ENCODE measurements at regions not wholly inside any gene's neighbourhood (a gene's known extent, or its start where the extent isn't known, plus 50 kb on each side); places are given as distances from the start of the nearest gene placed in this dataset.

DNA sequence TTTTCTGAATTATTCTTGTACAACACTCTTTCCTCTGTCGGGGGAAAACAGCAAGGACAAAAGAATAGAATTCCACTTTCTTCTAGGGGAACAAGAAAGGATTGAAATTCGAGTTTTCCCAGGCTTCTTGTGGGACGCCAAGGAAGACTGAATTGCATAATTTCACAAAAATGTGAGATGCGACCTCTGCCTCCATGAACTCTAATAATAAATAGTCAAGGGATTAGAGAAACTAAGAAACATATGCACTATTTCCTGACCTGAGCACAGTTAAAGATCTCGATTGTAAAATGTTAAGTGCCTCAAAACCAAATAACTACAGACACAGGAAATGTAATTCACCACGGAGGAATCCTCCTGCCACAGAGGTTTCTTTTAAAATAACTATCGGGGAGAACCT is 117.3 kb upstream of the MARK1 start:
- no peak for DNase-seq (ENCODE audit: low read depth)
- TF ChIP-seq CTCF (conservative IDR thresholded peaks at IDR 0.05; ENCODE audit: low read length), result no peak
- no peak overlapping the region for H3K4me3 ChIP-seq (ENCODE audit: low read length)

GRCh38 chr1:220409771-220410595 is 118.0 kb upstream of the MARK1 start:
- no peak for DNase-seq (ENCODE audit: low read depth)
- no peak for TF ChIP-seq CTCF (conservative IDR thresholded peaks at IDR 0.05; ENCODE audit: low read length)

GRCh38 chr1:220407191-220407590 is 120.7 kb upstream of the MARK1 start:
- no peak for TF ChIP-seq CTCF (conservative IDR thresholded peaks at IDR 0.05; ENCODE audit: low read length)

More at GRCh38 chr1:220409771-220410595, 118.0 kb upstream of the MARK1 start:
- no peak overlapping the region for H3K4me3 ChIP-seq (ENCODE audit: low read length)

GRCh38 chr1:220398238-220398637 is 126.0 kb upstream of the RAB3GAP2 start:
- no peak for TF ChIP-seq CTCF (conservative IDR thresholded peaks at IDR 0.05; ENCODE audit: low read length)
- DNase-seq (ENCODE audit: low read depth), result no peak
- no peak overlapping the region for H3K4me3 ChIP-seq (ENCODE audit: low read length)

More at GRCh38 chr1:220407191-220407590, 120.7 kb upstream of the MARK1 start:
- no peak overlapping the region for H3K4me3 ChIP-seq (ENCODE audit: low read length)
- DNase-seq (ENCODE audit: low read depth), result no peak

DNA sequence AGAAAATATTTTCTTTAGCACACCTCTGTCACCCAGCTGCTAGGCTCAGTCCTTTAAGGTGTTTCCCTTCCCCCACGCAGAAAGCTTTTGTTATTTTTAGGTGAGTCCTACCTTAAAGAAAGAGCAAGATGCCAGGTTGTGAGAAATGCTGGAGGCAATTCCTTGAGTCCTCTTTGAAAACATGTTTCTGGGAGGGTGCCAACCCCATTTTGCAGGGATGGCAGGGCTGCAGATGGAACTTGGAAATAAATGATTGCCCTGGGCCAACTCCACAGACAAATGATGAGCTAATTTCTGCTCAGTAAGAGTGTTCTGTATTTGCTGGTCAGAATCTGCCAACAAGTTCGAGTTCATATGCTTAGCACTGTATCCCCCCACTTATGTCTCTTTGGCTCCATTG is 119.2 kb upstream of the RAB3GAP2 start:
- DNase-seq (ENCODE audit: low read depth), result no peak
- H3K4me3 ChIP-seq (ENCODE audit: low read length), result no peak overlapping the region
- TF ChIP-seq CTCF (conservative IDR thresholded peaks at IDR 0.05; ENCODE audit: low read length), result no peak

DNA sequence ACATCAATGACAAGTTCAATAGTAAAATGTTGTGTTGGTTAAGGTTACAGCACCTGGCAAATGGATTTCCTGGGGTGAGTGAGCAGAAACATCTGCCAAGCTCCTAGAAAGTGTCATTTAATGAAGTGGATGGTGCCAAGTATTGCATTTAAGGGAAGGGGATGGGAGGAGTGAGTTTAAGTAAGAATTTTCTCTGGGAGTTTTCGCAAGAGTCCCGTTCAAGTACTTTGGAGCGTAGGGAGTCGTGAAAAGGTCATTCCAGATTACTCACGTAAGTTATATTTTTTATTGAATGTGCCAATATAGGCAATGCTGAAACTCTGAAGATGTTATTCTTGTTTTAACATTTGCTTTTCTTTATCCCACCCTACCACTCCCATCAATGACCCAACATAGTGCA is 117.4 kb upstream of the RAB3GAP2 start:
- no peak for TF ChIP-seq CTCF (conservative IDR thresholded peaks at IDR 0.05; ENCODE audit: low read length)
- no peak overlapping the region for H3K4me3 ChIP-seq (ENCODE audit: low read length)
- no peak for DNase-seq (ENCODE audit: low read depth)

- DNase-seq (ENCODE audit: low read depth), result no peak
These were observed 114.4 kb upstream of the RAB3GAP2 start for GRCh38 chr1:220386494-220387195.

More at GRCh38 chr1:220386494-220387195, 114.4 kb upstream of the RAB3GAP2 start:
- H3K4me3 ChIP-seq (ENCODE audit: low read length), result no peak overlapping the region
- TF ChIP-seq CTCF (conservative IDR thresholded peaks at IDR 0.05; ENCODE audit: low read length), result no peak

Measured in AG10803 (cell line).